GM18511 (cell line): ENCODE measurements at regions not wholly inside any gene's neighbourhood (a gene's known extent, or its start where the extent isn't known, plus 50 kb on each side); places are given as distances from the start of the nearest gene placed in this dataset.
"Not testable (repeated sequence)": the region's sequence is repeated elsewhere in the genome, so short reads cannot be mapped to it uniquely, and the experiment has no call there.

Source experiments
- ATAC-seq: cut with Tn5 transposase; IDR thresholded peaks from one replicate; pipeline ENCODE4 v1.9.1; 2021; ENCODE audit warnings: mild to moderate bottlenecking, moderate library complexity; ENCODE audit not compliant: unreplicated experiment

- no peak for ATAC-seq
Measured at GRCh38 chr15:47885920-47886319, 168.6 kb downstream of the SEMA6D start.

DNA sequence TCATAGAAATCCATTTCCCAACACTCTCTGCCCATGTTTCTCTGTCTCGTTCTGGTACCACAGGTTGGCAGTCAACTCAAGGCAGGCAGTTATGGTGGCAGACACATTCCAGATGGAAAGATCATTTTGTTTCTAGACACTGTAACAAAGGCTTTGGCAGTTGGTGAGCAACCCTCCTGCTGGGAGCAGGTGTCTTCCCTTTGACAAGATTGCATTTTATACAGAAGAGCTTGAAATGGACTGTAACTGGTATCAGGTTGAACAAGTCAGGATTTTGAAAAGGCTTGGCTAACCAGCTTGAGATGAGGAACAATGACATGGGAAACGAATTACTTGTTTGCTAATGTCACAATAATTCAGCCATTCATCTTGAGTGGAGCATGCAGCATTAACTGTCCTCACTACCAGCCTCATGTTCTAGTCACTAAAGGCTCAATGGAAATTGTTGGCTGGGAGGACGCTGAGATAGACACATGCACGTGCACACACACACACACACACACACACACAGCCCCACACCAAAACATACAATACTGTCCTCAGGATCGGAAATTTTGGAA is 170.0 kb downstream of the SEMA6D start:
- ATAC-seq = no peak

GRCh38 chr15:47888385-47889100 is 171.2 kb downstream of the SEMA6D start:
- ATAC-seq = no peak

- ATAC-seq = no peak
Measured at GRCh38 chr15:47890397-47891150, 173.3 kb downstream of the SEMA6D start.

- no peak for ATAC-seq
Measured at GRCh38 chr15:47897525-47897924, 180.2 kb downstream of the SEMA6D start.

DNA sequence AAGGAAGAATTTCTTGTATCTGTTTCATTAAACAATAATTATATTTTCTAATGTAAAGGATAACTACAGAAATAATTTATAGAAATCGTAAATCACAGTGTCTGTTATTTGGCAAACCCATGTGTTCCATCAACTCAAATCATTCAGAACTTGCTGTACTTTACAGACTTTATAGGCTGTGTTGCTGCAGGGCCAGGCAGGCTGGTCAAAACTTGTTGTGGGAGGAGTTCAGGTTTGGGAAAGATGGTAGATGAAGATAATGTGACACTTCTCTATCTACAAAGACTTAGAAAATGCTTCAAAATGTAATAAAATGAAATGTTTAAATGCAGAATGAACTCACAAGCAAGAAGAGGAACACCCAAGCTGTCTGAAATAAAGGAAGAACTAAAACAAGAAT is 183.4 kb downstream of the SEMA6D start:
- ATAC-seq = no peak

DNA sequence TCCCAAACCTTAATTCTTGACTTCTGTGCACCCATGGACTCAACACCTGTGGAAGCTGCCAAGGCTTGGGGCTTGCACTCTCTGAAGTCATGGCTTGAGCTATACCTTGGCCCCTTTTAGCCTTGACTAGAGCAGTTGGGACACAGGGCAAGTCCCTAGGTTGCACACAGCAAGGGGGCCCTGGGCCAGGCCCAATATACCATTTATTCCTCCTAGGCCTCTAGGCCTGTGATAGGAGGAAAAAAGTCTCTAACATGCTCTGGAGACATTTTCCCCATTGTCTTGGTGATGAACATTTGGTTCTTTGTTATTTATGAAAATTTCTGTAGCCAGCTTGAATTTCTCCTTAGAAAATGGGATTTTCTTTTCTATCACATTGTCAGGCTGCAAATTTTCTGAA is 186.1 kb downstream of the SEMA6D start:
- no peak for ATAC-seq

GRCh38 chr15:47908486-47908885 is 191.2 kb downstream of the SEMA6D start:
- no peak for ATAC-seq

- ATAC-seq = no peak
Measured at GRCh38 chr15:47908950-47909670, 191.8 kb downstream of the SEMA6D start.

- ATAC-seq = not testable (repeated sequence)
Measured at GRCh38 chr15:47912910-47913309, 195.6 kb downstream of the SEMA6D start.

- ATAC-seq = no peak
Measured at GRCh38 chr15:47917881-47918280, 200.6 kb downstream of the SEMA6D start.

DNA sequence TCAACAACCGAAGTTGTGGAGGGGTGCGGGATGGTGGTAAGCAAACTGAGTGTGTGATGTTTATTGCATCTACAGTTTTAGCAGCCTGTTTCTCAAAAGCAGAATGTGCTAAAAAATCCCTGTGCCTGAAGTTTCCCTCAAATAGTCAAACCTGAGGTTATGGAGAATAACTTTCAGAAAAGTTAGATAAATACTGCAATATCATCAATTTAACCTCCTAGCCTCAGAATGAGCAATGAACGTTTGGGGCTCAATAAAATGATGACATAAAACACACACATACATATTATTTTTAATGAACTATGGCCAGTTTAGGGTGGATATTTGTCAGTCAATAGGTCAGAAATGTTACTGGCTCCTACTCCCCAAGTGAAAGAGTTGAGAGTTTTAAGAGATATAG is 201.6 kb downstream of the SEMA6D start:
- no peak for ATAC-seq

GRCh38 chr15:47924381-47924780 is 196.4 kb upstream of the SLC24A5 start:
- no peak for ATAC-seq

- ATAC-seq = no peak
Measured at GRCh38 chr15:47929138-47929803, 191.5 kb upstream of the SLC24A5 start.

DNA sequence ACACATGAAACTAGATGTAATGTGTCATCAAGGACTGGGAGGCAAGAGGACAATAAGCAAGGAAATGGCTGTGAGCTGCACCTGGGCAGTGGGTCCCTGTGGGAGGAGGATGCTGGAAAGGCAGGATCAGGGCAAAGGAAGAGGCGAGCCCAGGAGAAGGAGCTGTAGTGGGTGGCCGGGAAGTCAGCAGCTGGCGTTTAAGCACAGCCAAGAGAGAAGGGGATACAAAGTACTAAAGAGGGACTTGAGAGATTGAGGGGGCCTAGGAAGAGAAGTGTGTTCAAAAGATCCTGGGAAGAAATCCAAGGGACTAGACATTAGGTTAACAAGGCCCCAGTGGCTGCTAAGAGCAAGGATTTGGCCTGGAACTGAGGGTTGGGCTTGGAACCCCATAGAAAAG is 188.5 kb upstream of the SLC24A5 start:
- ATAC-seq = no peak

DNA sequence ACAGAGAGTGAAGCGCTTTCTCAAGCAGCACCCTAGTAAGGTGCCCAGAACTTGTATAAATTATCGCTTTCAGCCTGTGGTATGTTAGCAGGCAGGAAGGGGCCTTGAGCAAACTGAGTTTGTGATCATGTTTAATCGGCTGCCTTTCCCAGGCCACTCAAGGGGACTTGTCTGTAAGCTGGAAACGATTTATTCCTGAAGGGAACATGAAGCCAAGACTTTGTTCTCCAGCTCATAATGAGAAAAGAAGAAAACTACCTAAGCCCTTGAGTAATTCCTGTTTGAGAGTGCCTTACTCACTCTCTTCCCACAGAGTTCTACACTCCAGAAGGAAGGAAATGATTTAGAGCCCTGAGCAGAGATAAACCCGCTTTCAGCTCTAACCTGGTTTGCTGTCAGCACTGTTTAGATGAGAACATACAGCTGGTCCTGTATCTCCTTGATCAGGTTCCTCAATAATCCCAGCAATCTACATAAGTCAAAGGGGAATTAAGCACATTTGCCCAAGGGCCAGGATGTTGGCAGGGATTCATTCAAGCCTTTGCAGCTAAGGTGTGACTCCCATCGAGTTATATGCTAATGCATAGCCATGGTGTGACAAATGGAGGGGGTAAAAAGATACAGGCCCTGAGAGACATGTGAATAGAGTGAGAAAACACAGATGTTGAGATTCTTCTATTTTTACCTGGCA is 187.7 kb upstream of the SLC24A5 start:
- ATAC-seq = no peak

DNA sequence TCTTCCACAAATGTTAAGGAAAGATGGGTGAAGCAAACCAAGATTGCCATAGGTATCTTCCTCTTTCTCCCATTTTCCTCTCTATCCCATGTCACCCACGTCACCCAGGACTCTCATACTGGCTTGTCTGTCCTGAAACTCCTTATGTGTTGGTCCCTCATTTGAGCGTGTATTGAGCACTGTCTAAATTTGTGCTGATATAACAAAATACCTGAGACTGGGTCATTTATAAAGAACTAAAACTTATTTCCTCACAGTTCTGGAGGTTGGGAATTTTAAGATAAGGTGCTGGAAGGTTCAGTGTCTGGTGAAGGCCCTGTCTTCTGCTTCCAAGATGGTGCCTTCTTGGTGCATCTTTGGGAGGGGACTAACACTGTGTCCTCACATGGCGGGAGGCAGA is 186.9 kb upstream of the SLC24A5 start:
- no peak for ATAC-seq

GRCh38 chr15:47934342-47934741 is 186.4 kb upstream of the SLC24A5 start:
- ATAC-seq = no peak

- no peak for ATAC-seq
Measured at GRCh38 chr15:47937834-47938233, 183.0 kb upstream of the SLC24A5 start.

DNA sequence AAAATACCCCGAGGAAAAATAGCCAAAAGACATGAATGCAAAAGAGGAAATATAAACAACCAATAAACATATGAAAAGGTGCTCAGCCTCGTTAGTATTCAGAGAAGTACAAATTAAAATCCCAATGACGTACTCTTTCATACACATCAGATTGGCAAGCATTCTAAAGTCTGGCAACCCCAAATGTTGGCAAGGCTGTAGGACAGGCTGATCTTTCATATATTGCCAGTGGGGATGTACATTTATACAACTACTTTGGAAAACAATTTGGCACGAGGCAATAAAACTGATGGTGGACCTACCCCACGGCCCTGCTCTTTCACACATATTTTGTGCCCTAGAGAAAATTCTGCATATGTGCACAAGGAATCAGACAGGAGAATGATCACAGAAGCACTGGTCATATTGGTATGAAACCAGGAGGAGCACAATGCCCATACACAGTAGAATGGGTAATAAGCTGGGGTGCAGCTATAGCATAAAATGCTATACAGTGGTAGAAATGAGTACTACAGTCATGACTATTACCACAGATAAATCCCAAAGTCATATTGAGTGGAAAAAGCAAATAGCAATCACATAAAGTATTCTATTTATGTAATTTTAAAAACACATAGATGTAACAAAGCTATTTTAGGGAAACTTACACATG is 176.0 kb upstream of the SLC24A5 start:
- no peak for ATAC-seq
